ENCODE measurements at regions not wholly inside any gene's neighbourhood (a gene's known extent, or its start where the extent isn't known, plus 50 kb on each side); places are given as distances from the start of the nearest gene placed in this dataset.
A peak's percentile ranks its signal among the peaks of the same experiment; 100 is the strongest.

GRCh38 chr4:17336524-17336961 lies 175.3 kb downstream of the QDPR start:
- no peaks in the 10 kb centered on the region for H3K9me3 Mint-ChIP-seq
- peaks cover 24% of the 10 kb centered on the region for H3K4me1 Mint-ChIP-seq (ENCODE audit: low read depth)
- Histone ChIP-seq H3K27me3 (ENCODE audit: control insufficient read depth in 1 of 2, insufficient read depth in 2 of 2, low read length in 2 of 2) (no peaks in the 10 kb centered on the region), H3K4me3 (ENCODE audit: low read length) (no peak overlapping the region), H3K9me3 (ENCODE audit: control insufficient read depth in 1 of 2, insufficient read depth in 1 of 2, low read length in 2 of 2) (no peaks in the 10 kb centered on the region), H3K4me1 (ENCODE audit: insufficient read depth, low read length) (peaks cover 27% of the 10 kb centered on the region), H3K27ac (ENCODE audit: low read depth in 1 of 2, low read length in 2 of 2) (no peak overlapping the region), H3K36me3 (ENCODE audit: insufficient read depth, low read length) (no peaks in the 10 kb centered on the region)
- H3K27me3 Mint-ChIP-seq: no peaks in the 10 kb centered on the region
- ATAC-seq (ENCODE audit: poor library complexity): peak; percentile 97
- no peaks in the 10 kb centered on the region for H3K36me3 Mint-ChIP-seq (ENCODE audit: low read depth)
- no peak for TF ChIP-seq CTCF (IDR thresholded peaks at IDR 0.05)
- H3K4me3 Mint-ChIP-seq: peak overlapping the region; percentile 17
- CTCF ChIA-PET: interaction anchor here (1.0 kb wide), 1 partner anchor 12 kb away, joined by 3 read pairs; no protein-coding TSS in a partner anchor
- peak; percentile 41 to 92 (median 63) for DNase-seq
- POLR2A ChIA-PET: interaction anchor here (0.7 kb wide), 1 partner anchor 1225 kb away, joined by 3 read pairs; no protein-coding TSS in a partner anchor
- peak overlapping the region; percentile 62 for H3K27ac Mint-ChIP-seq
- intact Hi-C loops (cut with DNase I, micrococcal nuclease): loop anchor here in 1 of 2 experiments (5.0 to 10.0 kb wide), 2 partner anchors 476 to 688 kb away; partner anchors contain the start of genes DCAF16, LCORL and NCAPG

GRCh38 chr4:17336069-17336468 lies 175.8 kb downstream of the QDPR start:
- Histone ChIP-seq H3K4me1 (ENCODE audit: insufficient read depth, low read length) (peaks cover 27% of the 10 kb centered on the region), H3K27me3 (ENCODE audit: control insufficient read depth in 1 of 2, insufficient read depth in 2 of 2, low read length in 2 of 2) (no peaks in the 10 kb centered on the region), H3K36me3 (ENCODE audit: insufficient read depth, low read length) (no peaks in the 10 kb centered on the region), H3K4me3 (ENCODE audit: low read length) (no peak overlapping the region), H3K9me3 (ENCODE audit: control insufficient read depth in 1 of 2, insufficient read depth in 1 of 2, low read length in 2 of 2) (no peaks in the 10 kb centered on the region), H3K27ac (ENCODE audit: low read depth in 1 of 2, low read length in 2 of 2) (no peak overlapping the region)
- ATAC-seq (ENCODE audit: poor library complexity): no peak
- Mint-ChIP-seq H3K4me3 (no peak overlapping the region), H3K27ac (peak overlapping the region; percentile 62), H3K36me3 (ENCODE audit: low read depth) (no peaks in the 10 kb centered on the region), H3K9me3 (no peaks in the 10 kb centered on the region), H3K4me1 (ENCODE audit: low read depth) (peaks cover 24% of the 10 kb centered on the region), H3K27me3 (no peaks in the 10 kb centered on the region)
- TF ChIP-seq CTCF (IDR thresholded peaks at IDR 0.05): no peak
- POLR2A ChIA-PET: no interaction called here
- CTCF ChIA-PET: interaction anchor here (1.0 kb wide), 1 partner anchor 12 kb away, joined by 3 read pairs; no protein-coding TSS in a partner anchor
- intact Hi-C loops (cut with DNase I, micrococcal nuclease): loop anchor here in 1 of 2 experiments (5.0 to 10.0 kb wide), 2 partner anchors 476 to 689 kb away; partner anchors contain the start of genes DCAF16, LCORL and NCAPG
- no peak for DNase-seq

GRCh38 chr4:17335371-17335770 lies 176.5 kb downstream of the QDPR start:
- ATAC-seq (ENCODE audit: poor library complexity) (no peak), DNase-seq (peak in 1 of 14 experiments; percentile 31)
- no peak for TF ChIP-seq CTCF (IDR thresholded peaks at IDR 0.05)
- Mint-ChIP-seq H3K36me3 (ENCODE audit: low read depth) (no peaks in the 10 kb centered on the region), H3K4me1 (ENCODE audit: low read depth) (peaks cover 24% of the 10 kb centered on the region), H3K4me3 (no peak overlapping the region), H3K27ac (no peak overlapping the region), H3K27me3 (no peaks in the 10 kb centered on the region), H3K9me3 (no peaks in the 10 kb centered on the region)
- ChIA-PET POLR2A (no interaction called here), CTCF (interaction anchor here (1.1 kb wide), 2 partner anchors 11 to 136 kb away, joined by 3 to 4 read pairs; no protein-coding TSS in a partner anchor)
- Histone ChIP-seq H3K4me3 (ENCODE audit: low read length) (no peak overlapping the region), H3K27ac (ENCODE audit: low read depth in 1 of 2, low read length in 2 of 2) (no peak overlapping the region), H3K27me3 (ENCODE audit: control insufficient read depth in 1 of 2, insufficient read depth in 2 of 2, low read length in 2 of 2) (no peaks in the 10 kb centered on the region), H3K4me1 (ENCODE audit: insufficient read depth, low read length) (peaks cover 27% of the 10 kb centered on the region), H3K9me3 (ENCODE audit: control insufficient read depth in 1 of 2, insufficient read depth in 1 of 2, low read length in 2 of 2) (no peaks in the 10 kb centered on the region), H3K36me3 (ENCODE audit: insufficient read depth, low read length) (no peaks in the 10 kb centered on the region)
- intact Hi-C loops (cut with DNase I, micrococcal nuclease): loop anchor here in 1 of 2 experiments (5.0 to 10.0 kb wide), 2 partner anchors 477 to 689 kb away; partner anchors contain the start of genes DCAF16, LCORL and NCAPG

All from CD4-positive, alpha-beta T cell (primary cell).